H9 (cell line): ENCODE measurements at regions not wholly inside any gene's neighbourhood (a gene's known extent, or its start where the extent isn't known, plus 50 kb on each side); places are given as distances from the start of the nearest gene placed in this dataset.

Source experiments
- DNase-seq: peaks from one replicate; pipeline ENCODE4 v3.0.0-alpha.2; 2017
- H2AFZ ChIP-seq: one replicate; pipeline ENCODE4 v1.6.1; 2013; ENCODE audit warnings: mild to moderate bottlenecking, low read length, control low read depth, moderate library complexity
- H2AK5ac ChIP-seq: 2 replicates; pipeline ENCODE4 v1.6.1; 2013; ENCODE audit warnings: low read length, control low read depth, mixed read lengths; ENCODE audit not compliant: insufficient read length
- H2BK120ac ChIP-seq: one replicate; pipeline ENCODE4 v1.6.1; 2013; ENCODE audit warnings: low read depth, mild to moderate bottlenecking, low read length, control low read depth, inconsistent platforms; ENCODE audit not compliant: poor library complexity, severe bottlenecking
- H2BK12ac ChIP-seq: 2 replicates; pipeline ENCODE4 v1.6.1; 2013; ENCODE audit warnings: low read length, control low read depth, mixed read lengths, low read depth; ENCODE audit not compliant: insufficient read length
- H2BK15ac ChIP-seq: 2 replicates; pipeline ENCODE4 v1.6.1; 2013; ENCODE audit warnings: low read depth, low read length, control low read depth
- H2BK20ac ChIP-seq: one replicate; pipeline ENCODE4 v1.6.1; 2013; ENCODE audit warnings: low read depth, mild to moderate bottlenecking, low read length, control low read depth, inconsistent platforms; ENCODE audit not compliant: poor library complexity, severe bottlenecking
- H2BK5ac ChIP-seq: 2 replicates; pipeline ENCODE4 v1.6.1; 2013; ENCODE audit warnings: low read length, control low read depth, mixed read lengths; ENCODE audit not compliant: insufficient read length
- H3K14ac ChIP-seq: 2 replicates; pipeline ENCODE4 v1.6.1; 2013; ENCODE audit warnings: low read length, control low read depth; ENCODE audit not compliant: insufficient read depth
- H3K18ac ChIP-seq: 2 replicates; pipeline ENCODE4 v1.6.1; 2013; ENCODE audit warnings: low read depth, mild to moderate bottlenecking, mixed read lengths, low read length, control low read depth; ENCODE audit not compliant: insufficient read length
- H3K23ac ChIP-seq: 2 replicates; pipeline ENCODE4 v1.6.1; 2013; ENCODE audit warnings: low read length, control low read depth, mixed read lengths, low read depth; ENCODE audit not compliant: insufficient read length
- H3K23me2 ChIP-seq: 2 replicates; pipeline ENCODE4 v1.6.1; 2013; ENCODE audit warnings: low read depth, mild to moderate bottlenecking, mixed read lengths, low read length, control low read depth; ENCODE audit not compliant: insufficient read length, poor library complexity, severe bottlenecking
- H3K27ac ChIP-seq: 2 replicates; pipeline ENCODE4 v1.5.1; 2013; ENCODE audit warnings: low read length, control low read depth, mixed read lengths, low read depth; ENCODE audit not compliant: insufficient read length
- H3K27me3 ChIP-seq: 2 replicates; pipeline ENCODE4 v1.6.1; 2013; ENCODE audit warnings: low read length, control low read depth, inconsistent platforms; ENCODE audit not compliant: insufficient read depth
- H3K4ac ChIP-seq: 2 replicates; pipeline ENCODE4 v1.6.1; 2013; ENCODE audit warnings: low read depth, mild to moderate bottlenecking, control low read depth, inconsistent platforms, low read length, moderate library complexity
- H3K4me1 ChIP-seq: 2 replicates; pipeline ENCODE4 v1.6.1; 2013; ENCODE audit warnings: low read length, control low read depth, inconsistent platforms; ENCODE audit not compliant: insufficient read depth
- H3K4me2 ChIP-seq: 2 replicates; pipeline ENCODE4 v1.6.1; 2013; ENCODE audit warnings: low read length, control low read depth, mixed read lengths; ENCODE audit not compliant: insufficient read length, insufficient read depth
- H3K56ac ChIP-seq: 2 replicates; pipeline ENCODE4 v1.6.1; 2013; ENCODE audit warnings: low read depth, mild to moderate bottlenecking, mixed read lengths, low read length, control low read depth; ENCODE audit not compliant: insufficient read length
- H3K79me1 ChIP-seq: 2 replicates; pipeline ENCODE4 v1.6.1; 2013; ENCODE audit warnings: low read depth, mild to moderate bottlenecking, moderate library complexity, low read length, control low read depth, inconsistent platforms; ENCODE audit not compliant: insufficient read depth, poor library complexity, severe bottlenecking
- H3K79me2 ChIP-seq: 2 replicates; pipeline ENCODE4 v1.6.1; 2013; ENCODE audit warnings: low read length, control low read depth, inconsistent platforms; ENCODE audit not compliant: insufficient read depth
- H3K9ac ChIP-seq: 2 replicates; pipeline ENCODE4 v1.6.1; 2013; ENCODE audit warnings: low read length, control low read depth, mixed read lengths; ENCODE audit not compliant: insufficient read length; ENCODE audit errors: extremely low read depth
- H3K9me3 ChIP-seq: one replicate; pipeline ENCODE4 v1.6.1; 2013; ENCODE audit warnings: low read depth, low read length, inconsistent platforms; ENCODE audit not compliant: control insufficient read depth
- H3T11ph ChIP-seq: one replicate; pipeline ENCODE4 v1.6.1; 2013; ENCODE audit warnings: mild to moderate bottlenecking, low read length, control low read depth, inconsistent platforms
- H4K20me1 ChIP-seq: one replicate; pipeline ENCODE4 v1.6.1; 2013; ENCODE audit not compliant: control insufficient read depth, insufficient read length, insufficient read depth
- H4K5ac ChIP-seq: 2 replicates; pipeline ENCODE4 v1.6.1; 2013; ENCODE audit warnings: low read depth, mild to moderate bottlenecking, mixed read lengths, low read length, control low read depth; ENCODE audit not compliant: insufficient read length
- H4K8ac ChIP-seq: replicated peaks from 2 replicates; pipeline ENCODE4 v1.6.1; 2013; ENCODE audit warnings: low read length, control low read depth, mixed read lengths, low read depth; ENCODE audit not compliant: insufficient read length
- H4K91ac ChIP-seq: 2 replicates; pipeline ENCODE4 v1.6.1; 2013; ENCODE audit warnings: low read depth, mild to moderate bottlenecking, moderate library complexity, mixed read lengths, low read length, control low read depth; ENCODE audit not compliant: insufficient read length
- H3K27ac Mint-ChIP-seq, 3 experiments: 2 replicates in 2 of 3; 3 replicates in 1 of 3; pipeline ENCODE4 v1.8.0; 2020 to 2021; ENCODE audit warnings: mixed read lengths in 3 of 3, mild to moderate bottlenecking in 1 of 3, moderate library complexity in 1 of 3
- H3K27me3 Mint-ChIP-seq: 2 replicates; pipeline ENCODE4 v1.8.0; 2021; ENCODE audit warnings: low read depth, mild to moderate bottlenecking, moderate library complexity, mixed read lengths
- H3K36me3 Mint-ChIP-seq, 3 experiments: 2 replicates in 2 of 3; 3 replicates in 1 of 3; pipeline ENCODE4 v1.8.0; 2020 to 2021; ENCODE audit warnings: low read depth in 3 of 3, mixed read lengths in 3 of 3; ENCODE audit not compliant: insufficient read depth in 1 of 3
- H3K4me1 Mint-ChIP-seq, 2 experiments: 2 replicates each; pipeline ENCODE4 v1.8.0; 2020; ENCODE audit warnings: mixed read lengths in 2 of 2
- H3K4me3 Mint-ChIP-seq, 2 experiments: 2 replicates in 1 of 2; 3 replicates in 1 of 2; pipeline ENCODE4 v1.8.0; 2020 to 2021; ENCODE audit warnings: mild to moderate bottlenecking in 2 of 2, mixed read lengths in 2 of 2, moderate library complexity in 1 of 2
- H3K9me3 Mint-ChIP-seq, 2 experiments: 2 replicates in 1 of 2; 3 replicates in 1 of 2; pipeline ENCODE4 v1.8.0; 2020; ENCODE audit warnings: mild to moderate bottlenecking in 2 of 2, mixed read lengths in 2 of 2, moderate library complexity in 1 of 2
- CTCF ChIP-seq: fragments of 200-600 bp; sonication (generic); conservative IDR thresholded peaks from 3 replicates; pipeline ENCODE4 v1.8.0; 2021; ENCODE audit warnings: antibody characterized with exemption, mild to moderate bottlenecking
- WGBS: extraction: QIAGEN DNeasy Blood & Tissue Kit; methylation state at CpG from one replicate; pipeline ENCODE4 v1.1.7; 2013; ENCODE audit warnings: missing lambda C conversion rate, low lambda C conversion rate, mixed read lengths; ENCODE audit not compliant: insufficient read length; ENCODE audit errors: extremely low coverage; 5-methylcytosine and 5-hydroxymethylcytosine counted together

DNA sequence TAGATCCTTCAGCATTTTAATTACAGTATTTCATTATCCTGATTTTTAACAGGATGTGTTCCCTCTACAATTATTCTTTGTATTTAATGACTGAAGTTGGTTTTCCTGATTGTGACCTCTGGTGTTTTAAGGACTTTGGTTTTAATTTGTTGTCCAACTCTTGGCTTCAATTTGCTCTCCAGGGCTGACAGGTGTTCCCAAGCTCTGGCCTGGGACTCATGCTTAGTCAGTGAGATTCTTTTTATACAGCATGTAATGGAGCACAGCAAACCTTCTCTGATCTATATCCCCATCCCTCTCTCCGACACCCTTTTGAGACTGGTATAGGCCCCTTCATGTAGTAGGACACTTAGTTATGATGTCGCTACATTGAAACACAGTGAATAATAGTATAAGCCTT lies 896.3 kb downstream of the TSN start:
- no CpG with 5 or more reads among the region's 2 CpGs for WGBS
- Mint-ChIP-seq H3K27me3 (no peaks in the 10 kb centered on the region; the same call in 1 of the 2 replicates), H3K36me3 (no peaks in the 10 kb centered on the region), H3K4me1 (peaks cover 27 to 29% of the 10 kb centered on the region in 2 experiments), H3K4me3 (no peak overlapping the region), H3K27ac (no peak overlapping the region), H3K9me3 (no peaks in the 10 kb centered on the region)
- no peak overlapping the region for H4K8ac ChIP-seq
- peaks cover 8% of the 10 kb centered on the region; the same call in 1 of the 2 replicates for H3K4me1 ChIP-seq
- H2BK15ac ChIP-seq = no peak overlapping the region
- H3K18ac ChIP-seq = no peak overlapping the region
- no peaks in the 10 kb centered on the region for H3K23me2 ChIP-seq
- no peak overlapping the region for H3K14ac ChIP-seq
- H3K4me2 ChIP-seq = no peak overlapping the region
- no peak overlapping the region for H2BK12ac ChIP-seq
- H4K5ac ChIP-seq = no peak overlapping the region
- H3T11ph ChIP-seq = no peak overlapping the region
- H2BK120ac ChIP-seq = no peak overlapping the region
- no peak overlapping the region for H3K56ac ChIP-seq
- no peak overlapping the region for H3K27ac ChIP-seq
- no peak overlapping the region for H2BK20ac ChIP-seq
- H3K9ac ChIP-seq = no peak overlapping the region
- no peak overlapping the region for H3K4ac ChIP-seq
- no peak overlapping the region for H4K91ac ChIP-seq
- H2AK5ac ChIP-seq = no peak overlapping the region
- H2BK5ac ChIP-seq = no peak overlapping the region
- no peaks in the 10 kb centered on the region for H3K79me1 ChIP-seq
- DNase-seq = no peak
- H3K23ac ChIP-seq = no peak overlapping the region
- no peak overlapping the region for H2AFZ ChIP-seq
- H3K27me3 ChIP-seq = no peaks in the 10 kb centered on the region; the same call in 1 of the 2 replicates
- H3K9me3 ChIP-seq = no peaks in the 10 kb centered on the region
- no peaks in the 10 kb centered on the region for H3K79me2 ChIP-seq
- H4K20me1 ChIP-seq = no peaks in the 10 kb centered on the region
- no peak for TF ChIP-seq CTCF
